ENCODE measurements at regions not wholly inside any gene's neighbourhood (a gene's known extent, or its start where the extent isn't known, plus 50 kb on each side); places are given as distances from the start of the nearest gene placed in this dataset.

GRCh38 chr16:59052231-59052630 is 318.1 kb upstream of the GOT2 start:
- TF ChIP-seq CTCF (conservative IDR thresholded peaks at IDR 0.05) (no peak), EZH2 (IDR thresholded peaks at IDR 0.05; ENCODE audit: low read depth) (no peak)

Data from PC-9 (cell line).